Left lobe of liver (tissue), 2 donors: ENCODE measurements at regions not wholly inside any gene's neighbourhood (a gene's known extent, or its start where the extent isn't known, plus 50 kb on each side); places are given as distances from the start of the nearest gene placed in this dataset.
A peak's percentile ranks its signal among the peaks of the same experiment; 100 is the strongest.
"Not testable (repeated sequence)": the region's sequence is repeated elsewhere in the genome, so short reads cannot be mapped to it uniquely, and the experiment has no call there.

ENCODE experiments used
- ATAC-seq: fragments of 200-7000 bp; cut with Tn5 transposase; one replicate; pipeline ENCODE4 v1.9.1; 2020; ENCODE audit warnings: mild to moderate bottlenecking, moderate library complexity
- DNase-seq: peaks from one replicate; pipeline ENCODE4 v3.0.0-alpha.2; 2020; ENCODE audit warnings: low spot score
- donor health status: DM: no; HTN: no; CAD: no; lungs with moderate emphysema.
- donor health status: DM: no; HTN: yes; CAD: no.

GRCh38 chr7:46948716-46949115 lies 633.2 kb downstream of the TNS3 start:
- DNase-seq (no peak), ATAC-seq (no peak)

- ATAC-seq (no peak), DNase-seq (no peak)
Observed at GRCh38 chr7:46945328-46945727, 636.6 kb downstream of the TNS3 start.

GRCh38 chr7:46943996-46944395 lies 637.9 kb downstream of the TNS3 start:
- DNase-seq (no peak), ATAC-seq (no peak)

GRCh38 chr7:46942574-46942973 lies 639.3 kb downstream of the TNS3 start:
- DNase-seq (no peak), ATAC-seq (no peak)

- ATAC-seq: no peak
- DNase-seq: no peak
Observed at GRCh38 chr7:46940178-46940577, 641.7 kb downstream of the TNS3 start.

GRCh38 chr7:46939558-46939957 lies 642.4 kb downstream of the TNS3 start:
- DNase-seq (no peak), ATAC-seq (no peak)

GRCh38 chr7:46939089-46939488 lies 642.8 kb downstream of the TNS3 start:
- no peak for DNase-seq
- no peak for ATAC-seq

GRCh38 chr7:46937826-46938225 lies 644.1 kb downstream of the TNS3 start:
- no peak for ATAC-seq

GRCh38 chr7:46934198-46934825 lies 647.6 kb downstream of the TNS3 start:
- ATAC-seq (peak; percentile 71), DNase-seq (no peak)

More at GRCh38 chr7:46937826-46938225, 644.1 kb downstream of the TNS3 start:
- no peak for DNase-seq

- DNase-seq: no peak
- ATAC-seq: no peak
Observed at GRCh38 chr7:46933596-46933995, 648.3 kb downstream of the TNS3 start.

- peak; percentile 50 for DNase-seq
- ATAC-seq: peak; percentile 91
Observed at GRCh38 chr7:46932676-46933424, 649.1 kb downstream of the TNS3 start.

GRCh38 chr7:46932306-46932675 lies 649.6 kb downstream of the TNS3 start:
- no peak for DNase-seq
- ATAC-seq: no peak

- no peak for ATAC-seq
- no peak for DNase-seq
Observed at GRCh38 chr7:46930366-46930765, 651.5 kb downstream of the TNS3 start.

- ATAC-seq: no peak
Observed at GRCh38 chr7:46929359-46929758, 652.6 kb downstream of the TNS3 start.

GRCh38 chr7:46928719-46929118 lies 653.2 kb downstream of the TNS3 start:
- no peak for ATAC-seq

More at GRCh38 chr7:46929359-46929758, 652.6 kb downstream of the TNS3 start:
- DNase-seq: no peak

GRCh38 chr7:46927131-46927810 lies 654.6 kb downstream of the TNS3 start:
- ATAC-seq: no peak
- DNase-seq: no peak

More at GRCh38 chr7:46928719-46929118, 653.2 kb downstream of the TNS3 start:
- DNase-seq: no peak

- DNase-seq (no peak), ATAC-seq (no peak)
Observed at GRCh38 chr7:46916581-46916980, 665.3 kb downstream of the TNS3 start.

- ATAC-seq: no peak
- DNase-seq: no peak
Observed at GRCh38 chr7:46912692-46913091, 669.2 kb downstream of the TNS3 start.

GRCh38 chr7:46909601-46910051 lies 672.3 kb downstream of the TNS3 start:
- DNase-seq (no peak), ATAC-seq (no peak)

GRCh38 chr7:46908770-46909169 lies 673.1 kb downstream of the TNS3 start:
- no peak for DNase-seq
- no peak for ATAC-seq

- DNase-seq, ATAC-seq: not testable (repeated sequence)
Observed at GRCh38 chr7:46904523-46904922, 677.4 kb downstream of the TNS3 start.

- no peak for ATAC-seq
Observed at GRCh38 chr7:46902463-46902862, 679.4 kb downstream of the TNS3 start.

More at GRCh38 chr7:46902463-46902862, 679.4 kb downstream of the TNS3 start:
- DNase-seq: no peak
